ENCODE measurements at regions not wholly inside any gene's neighbourhood (a gene's known extent, or its start where the extent isn't known, plus 50 kb on each side); places are given as distances from the start of the nearest gene placed in this dataset.

- peak in 2 of 3 experiments; percentile 56 to 66; a peak in 3 of 4 replicates for TF ChIP-seq CTCF (IDR thresholded peaks at IDR 0.05; ENCODE audit: control extremely low read depth in 1 of 3, insufficient read depth in 1 of 3, low read depth in 1 of 3, low read length in 3 of 3)
- no peak for TF ChIP-seq TEAD4 (IDR thresholded peaks at IDR 0.05; ENCODE audit: low read depth, low read length)
- TF ChIP-seq POLR2A (IDR thresholded peaks at IDR 0.05; ENCODE audit: control extremely low read depth in 1 of 2, low read depth in 2 of 2, low read length in 2 of 2) = no peak
- no peak for TF ChIP-seq POLR2AphosphoS5 (IDR thresholded peaks at IDR 0.05; ENCODE audit: low read depth, low read length)
Observed at GRCh38 chr14:21860172-21860571, 186.6 kb upstream of the OR4E1 start.
